Stimulated activated naive B cell treated with anti-CD40 and anti-IgM and Interleukin-4, amounts not matched to agents 10 μg/mL and 1 μg/mL and 100 μg/mL, for 72 hours (primary cell): ENCODE measurements at regions not wholly inside any gene's neighbourhood (a gene's known extent, or its start where the extent isn't known, plus 50 kb on each side); places are given as distances from the start of the nearest gene placed in this dataset.

ENCODE experiments used
- ATAC-seq, 2 donors: fragments of 150-1000 bp; cut with Tn5 transposase; replicated peaks; 2 replicates each; pipeline ENCODE4 v1.10.0; 2021; ENCODE audit warnings: moderate library complexity in 1 of 2
- DNase-seq: peaks from one replicate; pipeline ENCODE4 v3.0.0; 2021
- H3K27ac Mint-ChIP-seq: one replicate; pipeline ENCODE4 v1.8.0; 2022; ENCODE audit warnings: mild to moderate bottlenecking, mixed read lengths
- H3K27me3 Mint-ChIP-seq, 2 donors: one replicate each; pipeline ENCODE4 v1.8.0; 2022; ENCODE audit warnings: mixed read lengths in 2 of 2
- H3K36me3 Mint-ChIP-seq, 2 donors: one replicate each; pipeline ENCODE4 v1.8.0; 2022; ENCODE audit warnings: mixed read lengths in 2 of 2, mild to moderate bottlenecking in 1 of 2
- H3K4me1 Mint-ChIP-seq, 2 donors: one replicate each; pipeline ENCODE4 v1.8.0; 2022; ENCODE audit warnings: mixed read lengths in 2 of 2, mild to moderate bottlenecking in 1 of 2
- H3K4me3 Mint-ChIP-seq, 2 donors: one replicate each; pipeline ENCODE4 v1.8.0; 2022; ENCODE audit warnings: mild to moderate bottlenecking in 2 of 2, mixed read lengths in 2 of 2, moderate library complexity in 1 of 2
- H3K9me3 Mint-ChIP-seq, 2 donors: one replicate each; pipeline ENCODE4 v1.8.0; 2022; ENCODE audit warnings: mixed read lengths in 2 of 2, mild to moderate bottlenecking in 1 of 2

- DNase-seq (no peak), ATAC-seq (no peak)
- no peaks in the 10 kb centered on the region for H3K27me3 Mint-ChIP-seq
- no peaks in the 10 kb centered on the region for H3K36me3 Mint-ChIP-seq
- peaks cover 0 to 3% of the 10 kb centered on the region in 2 donors for H3K9me3 Mint-ChIP-seq
- H3K4me1 Mint-ChIP-seq = no peaks in the 10 kb centered on the region
- H3K4me3 Mint-ChIP-seq = no peak overlapping the region
- no peak overlapping the region for H3K27ac Mint-ChIP-seq
These were observed 448.5 kb downstream of the BCAT1 start for GRCh38 chr12:24500421-24500820.

- ATAC-seq (no peak), DNase-seq (no peak)
- Mint-ChIP-seq H3K4me1 (no peaks in the 10 kb centered on the region), H3K36me3 (no peaks in the 10 kb centered on the region), H3K27me3 (no peaks in the 10 kb centered on the region), H3K4me3 (no peak overlapping the region), H3K9me3 (peaks cover 0 to 3% of the 10 kb centered on the region in 2 donors), H3K27ac (no peak overlapping the region)
These were observed 449.5 kb downstream of the BCAT1 start for GRCh38 chr12:24499151-24500146.

- H3K27me3 Mint-ChIP-seq = no peaks in the 10 kb centered on the region
- no peak overlapping the region for H3K27ac Mint-ChIP-seq
- no peak overlapping the region for H3K4me3 Mint-ChIP-seq
- DNase-seq (no peak), ATAC-seq (no peak)
- H3K9me3 Mint-ChIP-seq = no peaks in the 10 kb centered on the region
- H3K36me3 Mint-ChIP-seq = no peaks in the 10 kb centered on the region
- H3K4me1 Mint-ChIP-seq = peaks cover 3 to 5% of the 10 kb centered on the region in 2 donors
These were observed 452.1 kb downstream of the BCAT1 start for GRCh38 chr12:24496755-24497154.

GRCh38 chr12:24494401-24494800 is 454.5 kb downstream of the BCAT1 start:
- Mint-ChIP-seq H3K4me1 (peaks cover 3 to 12% of the 10 kb centered on the region in 2 donors), H3K27me3 (no peaks in the 10 kb centered on the region), H3K27ac (no peak overlapping the region), H3K36me3 (no peaks in the 10 kb centered on the region), H3K4me3 (no peak overlapping the region), H3K9me3 (no peaks in the 10 kb centered on the region)
- no peak for DNase-seq
- ATAC-seq = no peak

- H3K4me3 Mint-ChIP-seq = no peak overlapping the region
- H3K4me1 Mint-ChIP-seq = peaks cover 4 to 12% of the 10 kb centered on the region in 2 donors
- no peak overlapping the region for H3K27ac Mint-ChIP-seq
- DNase-seq = no peak
- no peaks in the 10 kb centered on the region for H3K36me3 Mint-ChIP-seq
- H3K9me3 Mint-ChIP-seq = no peaks in the 10 kb centered on the region
- no peak for ATAC-seq
- H3K27me3 Mint-ChIP-seq = no peaks in the 10 kb centered on the region
These were observed 456.9 kb downstream of the BCAT1 start for GRCh38 chr12:24491968-24492367.

- DNase-seq (no peak), ATAC-seq (no peak)
These were observed 459.0 kb downstream of the BCAT1 start for GRCh38 chr12:24489939-24490338.

GRCh38 chr12:24488906-24489619 is 459.8 kb downstream of the BCAT1 start:
- ATAC-seq (no peak), DNase-seq (no peak)
- Mint-ChIP-seq H3K4me3 (no peak overlapping the region), H3K36me3 (no peaks in the 10 kb centered on the region), H3K4me1 (peaks cover 4 to 12% of the 10 kb centered on the region in 2 donors), H3K27me3 (no peaks in the 10 kb centered on the region), H3K27ac (no peak overlapping the region), H3K9me3 (no peaks in the 10 kb centered on the region)

More at GRCh38 chr12:24489939-24490338, 459.0 kb downstream of the BCAT1 start:
- no peak overlapping the region for H3K27ac Mint-ChIP-seq
- H3K27me3 Mint-ChIP-seq = no peaks in the 10 kb centered on the region
- peaks cover 4 to 12% of the 10 kb centered on the region in 2 donors for H3K4me1 Mint-ChIP-seq
- H3K4me3 Mint-ChIP-seq = no peak overlapping the region
- no peaks in the 10 kb centered on the region for H3K9me3 Mint-ChIP-seq
- no peaks in the 10 kb centered on the region for H3K36me3 Mint-ChIP-seq

GRCh38 chr12:24488091-24488596 is 460.8 kb downstream of the BCAT1 start:
- Mint-ChIP-seq H3K9me3 (no peaks in the 10 kb centered on the region), H3K4me1 (peaks cover 7 to 12% of the 10 kb centered on the region in 2 donors), H3K36me3 (no peaks in the 10 kb centered on the region), H3K27me3 (no peaks in the 10 kb centered on the region), H3K4me3 (no peak overlapping the region), H3K27ac (no peak overlapping the region)
- no peak for ATAC-seq
- no peak for DNase-seq

- no peak for DNase-seq
- H3K4me1 Mint-ChIP-seq = peaks cover 7 to 12% of the 10 kb centered on the region in 2 donors
These were observed 461.3 kb downstream of the BCAT1 start for GRCh38 chr12:24487606-24488005.

GRCh38 chr12:24483732-24484131 is 465.2 kb downstream of the BCAT1 start:
- no peaks in the 10 kb centered on the region for H3K9me3 Mint-ChIP-seq
- H3K4me1 Mint-ChIP-seq = peaks cover 0 to 4% of the 10 kb centered on the region in 2 donors
- H3K36me3 Mint-ChIP-seq = no peaks in the 10 kb centered on the region
- DNase-seq (no peak), ATAC-seq (no peak)
- H3K27ac Mint-ChIP-seq = no peak overlapping the region
- H3K4me3 Mint-ChIP-seq = no peak overlapping the region
- peaks cover 0 to 8% of the 10 kb centered on the region in 2 donors for H3K27me3 Mint-ChIP-seq

More at GRCh38 chr12:24487606-24488005, 461.3 kb downstream of the BCAT1 start:
- Mint-ChIP-seq H3K36me3 (no peaks in the 10 kb centered on the region), H3K27me3 (no peaks in the 10 kb centered on the region), H3K9me3 (no peaks in the 10 kb centered on the region), H3K4me3 (no peak overlapping the region), H3K27ac (no peak overlapping the region)
- no peak for ATAC-seq

GRCh38 chr12:24482882-24483604 is 465.9 kb downstream of the BCAT1 start:
- Mint-ChIP-seq H3K4me3 (no peak overlapping the region), H3K27me3 (peaks cover 0 to 12% of the 10 kb centered on the region in 2 donors), H3K36me3 (no peaks in the 10 kb centered on the region), H3K4me1 (peaks cover 0 to 4% of the 10 kb centered on the region in 2 donors), H3K27ac (no peak overlapping the region), H3K9me3 (no peaks in the 10 kb centered on the region)
- DNase-seq = no peak
- peak; percentile 60 to 71 for ATAC-seq

- peaks cover 0 to 4% of the 10 kb centered on the region in 2 donors for H3K4me1 Mint-ChIP-seq
- no peak overlapping the region for H3K4me3 Mint-ChIP-seq
- DNase-seq (no peak), ATAC-seq (no peak)
- peaks cover 0 to 12% of the 10 kb centered on the region in 2 donors for H3K27me3 Mint-ChIP-seq
- no peaks in the 10 kb centered on the region for H3K9me3 Mint-ChIP-seq
- no peak overlapping the region for H3K27ac Mint-ChIP-seq
- no peaks in the 10 kb centered on the region for H3K36me3 Mint-ChIP-seq
These were observed 466.9 kb downstream of the BCAT1 start for GRCh38 chr12:24482044-24482443.

GRCh38 chr12:24480766-24481449 is 468.0 kb downstream of the BCAT1 start:
- no peak overlapping the region for H3K27ac Mint-ChIP-seq
- H3K27me3 Mint-ChIP-seq = peaks cover 0 to 12% of the 10 kb centered on the region in 2 donors
- no peak for ATAC-seq
- no peaks in the 10 kb centered on the region for H3K9me3 Mint-ChIP-seq
- no peak for DNase-seq
- peaks cover 0 to 4% of the 10 kb centered on the region in 2 donors for H3K4me1 Mint-ChIP-seq
- H3K4me3 Mint-ChIP-seq = no peak overlapping the region
- no peaks in the 10 kb centered on the region for H3K36me3 Mint-ChIP-seq
